Kidney (tissue), 13 donors: ENCODE measurements at regions not wholly inside any gene's neighbourhood (a gene's known extent, or its start where the extent isn't known, plus 50 kb on each side); places are given as distances from the start of the nearest gene placed in this dataset.

Experiments used
- DNase-seq, 5 donors: peaks; one replicate each; pipeline ENCODE4 v3.0.0-alpha.2; 2013 to 2020
- FAIRE-seq: peaks from 2 replicates; lab custom pipeline; 2012; peaks lifted over from hg19 to GRCh38; lab: Jason Lieb, UNC
- H3K27ac ChIP-seq, 2 donors: one replicate each; pipeline ENCODE4 v1.7.0; 2013; ENCODE audit warnings: low read depth in 2 of 2, low read length in 2 of 2, inconsistent platforms in 1 of 2
- H3K27me3 ChIP-seq: one replicate; pipeline ENCODE4 v1.7.1; 2013; ENCODE audit warnings: low read length, inconsistent platforms; ENCODE audit not compliant: control insufficient read depth, insufficient read depth
- H3K36me3 ChIP-seq, 3 donors: one replicate each; pipeline versions ENCODE4 v1.7.0 to v1.7.1; 2013; ENCODE audit warnings: low read length in 3 of 3, control low read depth in 1 of 3, inconsistent platforms in 1 of 3; ENCODE audit not compliant: insufficient read depth in 3 of 3, control insufficient read depth in 2 of 3
- H3K4me1 ChIP-seq, 3 donors: one replicate each; pipeline versions ENCODE4 v1.7.0 to v1.7.1; 2013; ENCODE audit warnings: low read length in 3 of 3, inconsistent platforms in 1 of 3, low read depth in 1 of 3; ENCODE audit not compliant: control insufficient read depth in 2 of 3, insufficient read depth in 2 of 3
- H3K4me3 ChIP-seq, 3 donors: one replicate each; pipeline versions ENCODE4 v1.7.0 to v1.8.1; 2013; ENCODE audit warnings: low read length in 3 of 3, control low read depth in 1 of 3, inconsistent platforms in 1 of 3
- H3K9ac ChIP-seq, 3 donors: one replicate each; pipeline versions ENCODE4 v1.7.0 to v1.7.1; 2013; ENCODE audit warnings: low read length in 3 of 3, control low read depth in 1 of 3, inconsistent platforms in 1 of 3
- H3K9me3 ChIP-seq, 3 donors: one replicate each; pipeline versions ENCODE4 v1.7.0 to v1.7.1; 2013; ENCODE audit warnings: low read length in 3 of 3, control low read depth in 1 of 3, inconsistent platforms in 1 of 3; ENCODE audit not compliant: control insufficient read depth in 2 of 3, insufficient read depth in 1 of 3
- intact Hi-C: fragments of 100-400 bp; cut with DNase I; formaldehyde crosslinking; loops from one replicate; pipeline ENCODE4 v1.11.1; 2022
- TF ChIP-seq, protein P1 (sequence below): IDR thresholded peaks from 3 replicates; pipeline ENCODE4 v1.5.1; 2012; ENCODE audit warnings: mild to moderate bottlenecking, moderate library complexity, borderline replicate concordance; ENCODE audit not compliant: insufficient read depth; ENCODE audit errors: extremely low read depth
- donor health status: control.
- donor health status: control.
- donor health status: control.
- donor health status: control.
- donor health status: control.
- donor health status: DM: yes; HTN: yes; CAD: no.
- donor health status: Normal renal cell carcinoma (clear cell type).

GRCh38 chr2:6647046-6647445, 218.7 kb downstream of the CMPK2 start:
- H3K4me3 ChIP-seq: no peak overlapping the region
- FAIRE-seq (no peak), DNase-seq (no peak)
- TF ChIP-seq, protein P1, sequence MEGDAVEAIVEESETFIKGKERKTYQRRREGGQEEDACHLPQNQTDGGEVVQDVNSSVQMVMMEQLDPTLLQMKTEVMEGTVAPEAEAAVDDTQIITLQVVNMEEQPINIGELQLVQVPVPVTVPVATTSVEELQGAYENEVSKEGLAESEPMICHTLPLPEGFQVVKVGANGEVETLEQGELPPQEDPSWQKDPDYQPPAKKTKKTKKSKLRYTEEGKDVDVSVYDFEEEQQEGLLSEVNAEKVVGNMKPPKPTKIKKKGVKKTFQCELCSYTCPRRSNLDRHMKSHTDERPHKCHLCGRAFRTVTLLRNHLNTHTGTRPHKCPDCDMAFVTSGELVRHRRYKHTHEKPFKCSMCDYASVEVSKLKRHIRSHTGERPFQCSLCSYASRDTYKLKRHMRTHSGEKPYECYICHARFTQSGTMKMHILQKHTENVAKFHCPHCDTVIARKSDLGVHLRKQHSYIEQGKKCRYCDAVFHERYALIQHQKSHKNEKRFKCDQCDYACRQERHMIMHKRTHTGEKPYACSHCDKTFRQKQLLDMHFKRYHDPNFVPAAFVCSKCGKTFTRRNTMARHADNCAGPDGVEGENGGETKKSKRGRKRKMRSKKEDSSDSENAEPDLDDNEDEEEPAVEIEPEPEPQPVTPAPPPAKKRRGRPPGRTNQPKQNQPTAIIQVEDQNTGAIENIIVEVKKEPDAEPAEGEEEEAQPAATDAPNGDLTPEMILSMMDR: no peak
- H3K27me3 ChIP-seq: no peaks in the 10 kb centered on the region
- no peaks in the 10 kb centered on the region for H3K9me3 ChIP-seq
- H3K36me3 ChIP-seq: no peaks in the 10 kb centered on the region
- H3K9ac ChIP-seq: no peak overlapping the region
- no peak overlapping the region for H3K27ac ChIP-seq
- intact Hi-C loops: no loop called here
- H3K4me1 ChIP-seq: no peaks in the 10 kb centered on the region

DNA sequence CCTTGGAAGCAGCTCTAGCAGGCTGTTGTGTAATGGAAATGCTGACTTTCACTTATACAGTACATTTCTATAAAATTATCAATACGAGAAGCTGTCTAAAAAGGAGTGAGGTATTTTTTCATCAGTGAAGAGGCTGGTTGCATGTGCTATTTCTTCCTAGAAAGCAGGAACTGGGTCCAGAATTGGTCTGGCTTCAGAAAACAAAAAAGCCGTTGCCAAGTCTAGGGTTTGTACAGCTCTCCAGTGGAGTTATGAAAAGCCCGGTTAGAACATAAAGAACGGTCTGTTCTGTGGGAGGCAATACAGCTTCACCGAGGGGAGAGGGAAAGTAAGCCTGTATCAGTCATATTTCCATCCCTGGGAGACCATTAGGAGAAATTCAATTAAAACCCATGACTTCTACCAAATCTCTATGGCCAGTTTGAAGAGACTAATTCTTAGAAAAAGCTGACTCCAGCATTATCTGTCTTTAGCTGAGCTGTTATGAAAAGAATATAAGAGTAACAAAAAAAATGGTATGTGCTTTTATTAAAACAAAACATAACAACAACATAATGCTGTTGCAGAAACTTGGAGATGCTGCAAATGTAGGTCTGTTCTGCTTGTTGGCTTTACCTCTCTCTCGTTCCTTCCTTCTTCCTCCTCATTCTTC, 217.0 kb downstream of the CMPK2 start:
- TF ChIP-seq, protein P1: no peak
- H3K36me3 ChIP-seq: no peaks in the 10 kb centered on the region
- intact Hi-C loops: no loop called here
- H3K27me3 ChIP-seq: no peaks in the 10 kb centered on the region
- no peak overlapping the region for H3K27ac ChIP-seq
- no peaks in the 10 kb centered on the region for H3K4me1 ChIP-seq
- no peak overlapping the region for H3K9ac ChIP-seq
- FAIRE-seq (no peak), DNase-seq (no peak)
- no peaks in the 10 kb centered on the region for H3K9me3 ChIP-seq
- H3K4me3 ChIP-seq: no peak overlapping the region

DNA sequence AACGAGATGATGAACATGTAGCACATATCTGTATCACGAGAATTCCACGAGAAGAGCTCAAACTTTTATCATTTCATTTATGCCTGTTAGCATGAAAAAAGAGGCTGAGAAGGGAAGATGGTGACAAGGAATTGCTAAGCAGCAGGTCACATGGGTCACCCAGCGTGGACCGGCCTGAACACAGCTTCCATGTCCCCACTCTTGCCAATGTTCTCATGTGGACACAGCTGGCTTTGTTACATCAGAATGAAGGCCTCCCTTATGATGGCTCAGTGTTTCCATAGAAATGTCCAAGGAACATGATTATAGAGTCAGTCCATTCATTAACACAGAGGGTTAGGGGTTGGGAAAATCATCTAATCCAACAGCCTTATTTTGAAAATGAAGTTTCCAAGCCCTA, 215.4 kb downstream of the CMPK2 start:
- no peak for FAIRE-seq
- no peaks in the 10 kb centered on the region for H3K27me3 ChIP-seq
- TF ChIP-seq, protein P1: no peak
- H3K4me1 ChIP-seq: no peaks in the 10 kb centered on the region
- no peak overlapping the region for H3K9ac ChIP-seq
- no peak overlapping the region for H3K27ac ChIP-seq
- intact Hi-C loops: no loop called here
- no peaks in the 10 kb centered on the region for H3K36me3 ChIP-seq
- no peaks in the 10 kb centered on the region for H3K9me3 ChIP-seq
- no peak for DNase-seq
- no peak overlapping the region for H3K4me3 ChIP-seq

- no peak for FAIRE-seq
- Histone ChIP-seq H3K4me1 (no peaks in the 10 kb centered on the region), H3K9ac (no peak overlapping the region), H3K4me3 (no peak overlapping the region), H3K27ac (no peak overlapping the region), H3K27me3 (no peaks in the 10 kb centered on the region), H3K36me3 (no peaks in the 10 kb centered on the region), H3K9me3 (no peaks in the 10 kb centered on the region)
- intact Hi-C loops: no loop called here
- DNase-seq: no peak
- TF ChIP-seq, protein P1: no peak
Observed at GRCh38 chr2:6652251-6652650, 213.5 kb downstream of the CMPK2 start.
